ENCODE measurements at regions not wholly inside any gene's neighbourhood (a gene's known extent, or its start where the extent isn't known, plus 50 kb on each side); places are given as distances from the start of the nearest gene placed in this dataset.

- Histone ChIP-seq H3K27me3 (ENCODE audit: control insufficient read depth, insufficient read depth, low read length) (no peaks in the 10 kb centered on the region), H3K36me3 (ENCODE audit: control insufficient read depth, insufficient read depth, low read length) (no peaks in the 10 kb centered on the region), H3K4me3 (ENCODE audit: low read depth, low read length) (no peak overlapping the region)
- no peak for FAIRE-seq
- TF ChIP-seq CTCF (IDR thresholded peaks at IDR 0.05; ENCODE audit: insufficient read depth, low read length, severe bottlenecking) = no peak
- DNase-seq (ENCODE audit: low read depth) = no peak
Measured at GRCh38 chr3:110210086-110210660, 861.4 kb upstream of the NECTIN3 start.

GRCh38 chr3:110226645-110227044, 845.0 kb upstream of the NECTIN3 start:
- Histone ChIP-seq H3K27me3 (ENCODE audit: control insufficient read depth, insufficient read depth, low read length) (no peaks in the 10 kb centered on the region), H3K36me3 (ENCODE audit: control insufficient read depth, insufficient read depth, low read length) (no peaks in the 10 kb centered on the region), H3K4me3 (ENCODE audit: low read depth, low read length) (no peak overlapping the region)
- no peak for TF ChIP-seq CTCF (IDR thresholded peaks at IDR 0.05; ENCODE audit: insufficient read depth, low read length, severe bottlenecking)
- no peak for DNase-seq (ENCODE audit: low read depth)
- FAIRE-seq = no peak

GRCh38 chr3:110227991-110228390, 843.6 kb upstream of the NECTIN3 start:
- no peak for DNase-seq (ENCODE audit: low read depth)
- H3K4me3 ChIP-seq (ENCODE audit: low read depth, low read length) = no peak overlapping the region
- no peaks in the 10 kb centered on the region for H3K27me3 ChIP-seq (ENCODE audit: control insufficient read depth, insufficient read depth, low read length)
- FAIRE-seq = no peak
- H3K36me3 ChIP-seq (ENCODE audit: control insufficient read depth, insufficient read depth, low read length) = no peaks in the 10 kb centered on the region
- no peak for TF ChIP-seq CTCF (IDR thresholded peaks at IDR 0.05; ENCODE audit: insufficient read depth, low read length, severe bottlenecking)

GRCh38 chr3:110234831-110235230, 836.8 kb upstream of the NECTIN3 start:
- no peaks in the 10 kb centered on the region for H3K27me3 ChIP-seq (ENCODE audit: control insufficient read depth, insufficient read depth, low read length)
- DNase-seq (ENCODE audit: low read depth) (peak; percentile 8), FAIRE-seq (no peak)
- no peak for TF ChIP-seq CTCF (IDR thresholded peaks at IDR 0.05; ENCODE audit: insufficient read depth, low read length, severe bottlenecking)
- H3K4me3 ChIP-seq (ENCODE audit: low read depth, low read length) = no peak overlapping the region
- no peaks in the 10 kb centered on the region for H3K36me3 ChIP-seq (ENCODE audit: control insufficient read depth, insufficient read depth, low read length)

- no peak for TF ChIP-seq CTCF (IDR thresholded peaks at IDR 0.05; ENCODE audit: insufficient read depth, low read length, severe bottlenecking)
- DNase-seq (ENCODE audit: low read depth) (no peak), FAIRE-seq (no peak)
- Histone ChIP-seq H3K36me3 (ENCODE audit: control insufficient read depth, insufficient read depth, low read length) (no peaks in the 10 kb centered on the region), H3K4me3 (ENCODE audit: low read depth, low read length) (no peak overlapping the region), H3K27me3 (ENCODE audit: control insufficient read depth, insufficient read depth, low read length) (no peaks in the 10 kb centered on the region)
Measured at GRCh38 chr3:110236976-110237610, 834.5 kb upstream of the NECTIN3 start.

- no peak for FAIRE-seq
- H3K36me3 ChIP-seq (ENCODE audit: control insufficient read depth, insufficient read depth, low read length) = no peaks in the 10 kb centered on the region
- no peaks in the 10 kb centered on the region for H3K27me3 ChIP-seq (ENCODE audit: control insufficient read depth, insufficient read depth, low read length)
- TF ChIP-seq CTCF (IDR thresholded peaks at IDR 0.05; ENCODE audit: insufficient read depth, low read length, severe bottlenecking) = no peak
- peak; percentile 35 for DNase-seq (ENCODE audit: low read depth)
- H3K4me3 ChIP-seq (ENCODE audit: low read depth, low read length) = no peak overlapping the region
Measured at GRCh38 chr3:110243081-110243480, 828.5 kb upstream of the NECTIN3 start.

Measured in bronchial epithelial cell (primary cell).